ENCODE measurements at regions not wholly inside any gene's neighbourhood (a gene's known extent, or its start where the extent isn't known, plus 50 kb on each side); places are given as distances from the start of the nearest gene placed in this dataset.

DNA sequence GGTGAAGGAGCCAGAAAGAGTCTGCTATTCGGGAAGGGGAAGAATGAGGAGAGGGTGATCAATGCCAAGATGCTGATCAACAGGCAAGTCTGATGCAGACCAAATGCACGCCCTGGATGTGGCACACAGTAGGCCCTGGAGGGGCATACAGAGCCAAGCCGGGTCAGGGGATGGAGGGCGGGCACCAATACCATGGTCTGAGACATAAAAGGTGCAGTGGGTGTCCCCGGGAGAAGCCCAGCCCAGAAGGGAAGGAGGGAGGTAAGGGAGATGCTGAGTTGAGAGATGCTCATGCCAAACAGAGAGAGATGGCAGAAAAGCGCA, 66.6 kb upstream of the ID2 start:
- peaks cover 18% of the 10 kb centered on the region for H3K36me3 Mint-ChIP-seq (ENCODE audit: unreplicated experiment)
- H3K27ac Mint-ChIP-seq (ENCODE audit: unreplicated experiment), result no peak overlapping the region
- DNase-seq, result no peak
- peaks cover 9% of the 10 kb centered on the region for H3K27me3 Mint-ChIP-seq (ENCODE audit: unreplicated experiment)
- TF ChIP-seq, protein P1, sequence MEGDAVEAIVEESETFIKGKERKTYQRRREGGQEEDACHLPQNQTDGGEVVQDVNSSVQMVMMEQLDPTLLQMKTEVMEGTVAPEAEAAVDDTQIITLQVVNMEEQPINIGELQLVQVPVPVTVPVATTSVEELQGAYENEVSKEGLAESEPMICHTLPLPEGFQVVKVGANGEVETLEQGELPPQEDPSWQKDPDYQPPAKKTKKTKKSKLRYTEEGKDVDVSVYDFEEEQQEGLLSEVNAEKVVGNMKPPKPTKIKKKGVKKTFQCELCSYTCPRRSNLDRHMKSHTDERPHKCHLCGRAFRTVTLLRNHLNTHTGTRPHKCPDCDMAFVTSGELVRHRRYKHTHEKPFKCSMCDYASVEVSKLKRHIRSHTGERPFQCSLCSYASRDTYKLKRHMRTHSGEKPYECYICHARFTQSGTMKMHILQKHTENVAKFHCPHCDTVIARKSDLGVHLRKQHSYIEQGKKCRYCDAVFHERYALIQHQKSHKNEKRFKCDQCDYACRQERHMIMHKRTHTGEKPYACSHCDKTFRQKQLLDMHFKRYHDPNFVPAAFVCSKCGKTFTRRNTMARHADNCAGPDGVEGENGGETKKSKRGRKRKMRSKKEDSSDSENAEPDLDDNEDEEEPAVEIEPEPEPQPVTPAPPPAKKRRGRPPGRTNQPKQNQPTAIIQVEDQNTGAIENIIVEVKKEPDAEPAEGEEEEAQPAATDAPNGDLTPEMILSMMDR (IDR thresholded peaks at IDR 0.05; ENCODE audit: partially characterized antibody, unreplicated experiment), result no peak
- H3K4me3 Mint-ChIP-seq (ENCODE audit: unreplicated experiment), result no peak overlapping the region
- no peaks in the 10 kb centered on the region for H3K4me1 Mint-ChIP-seq (ENCODE audit: low read depth, unreplicated experiment)
- no peaks in the 10 kb centered on the region for H3K9me3 Mint-ChIP-seq (ENCODE audit: unreplicated experiment)

DNA sequence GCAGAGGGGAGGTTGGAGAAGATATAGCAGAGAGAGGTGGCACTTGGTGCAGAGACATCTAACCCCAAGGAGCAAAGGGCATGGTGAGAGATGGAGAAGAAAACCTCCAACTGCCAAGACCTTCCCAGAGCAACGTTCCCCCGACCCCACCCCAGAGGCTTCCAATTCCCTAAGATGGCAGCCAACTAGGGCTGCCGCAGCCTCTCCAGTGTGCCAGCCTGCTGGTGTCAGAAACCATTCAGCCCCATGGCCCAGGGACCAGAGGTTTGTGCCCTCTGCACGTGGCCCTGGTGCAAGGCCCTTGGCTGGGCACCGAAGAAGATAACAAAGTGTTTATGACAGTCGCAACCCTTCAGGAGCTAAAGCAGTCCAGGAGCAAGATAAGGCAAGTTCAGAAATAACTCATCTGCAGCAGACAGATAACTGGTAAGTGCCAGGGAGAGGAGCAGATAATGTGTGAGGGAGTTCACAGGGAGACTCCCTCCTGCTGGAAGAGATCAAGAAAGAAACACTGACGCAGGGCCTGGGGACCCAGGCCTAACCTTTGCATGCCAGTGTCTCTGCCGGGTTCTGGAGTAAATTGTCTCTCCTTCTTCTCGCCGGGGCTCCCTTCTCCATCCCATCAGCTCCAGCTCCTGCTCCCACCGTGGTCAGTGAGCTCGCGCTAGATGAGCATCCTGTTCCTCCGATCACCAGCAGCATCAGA, 66.1 kb upstream of the ID2 start:
- DNase-seq, result no peak
- TF ChIP-seq, protein P1 (IDR thresholded peaks at IDR 0.05; ENCODE audit: partially characterized antibody, unreplicated experiment), result no peak
- Mint-ChIP-seq H3K27me3 (ENCODE audit: unreplicated experiment) (peaks cover 8% of the 10 kb centered on the region), H3K4me1 (ENCODE audit: low read depth, unreplicated experiment) (no peaks in the 10 kb centered on the region), H3K36me3 (ENCODE audit: unreplicated experiment) (peaks cover 17% of the 10 kb centered on the region), H3K27ac (ENCODE audit: unreplicated experiment) (no peak overlapping the region), H3K9me3 (ENCODE audit: unreplicated experiment) (no peaks in the 10 kb centered on the region), H3K4me3 (ENCODE audit: unreplicated experiment) (no peak overlapping the region)

DNA sequence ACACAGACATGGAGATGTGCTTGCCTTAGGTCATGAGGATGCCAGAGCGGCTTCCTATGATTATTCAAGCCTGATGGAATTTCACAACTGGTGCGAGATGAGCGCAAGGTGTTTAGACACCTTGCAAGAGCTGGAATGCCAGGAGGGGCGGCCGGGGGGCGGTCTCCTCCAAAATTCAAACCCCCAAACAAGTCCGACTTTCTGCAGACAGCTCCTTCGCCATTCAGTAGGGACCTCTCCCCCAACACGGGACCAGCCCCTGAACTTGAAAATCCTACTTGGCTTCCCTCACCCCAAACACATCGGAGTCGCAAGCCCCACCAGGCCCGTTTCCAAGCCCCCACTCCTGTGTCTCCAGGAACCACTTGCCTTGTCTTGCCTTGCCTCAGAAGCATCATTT, 64.8 kb upstream of the ID2 start:
- Mint-ChIP-seq H3K9me3 (ENCODE audit: unreplicated experiment) (peaks cover 2% of the 10 kb centered on the region), H3K4me3 (ENCODE audit: unreplicated experiment) (no peak overlapping the region), H3K27ac (ENCODE audit: unreplicated experiment) (no peak overlapping the region), H3K27me3 (ENCODE audit: unreplicated experiment) (peaks cover 7% of the 10 kb centered on the region), H3K4me1 (ENCODE audit: low read depth, unreplicated experiment) (no peaks in the 10 kb centered on the region), H3K36me3 (ENCODE audit: unreplicated experiment) (peaks cover 12% of the 10 kb centered on the region)
- DNase-seq, result no peak
- TF ChIP-seq, protein P1 (IDR thresholded peaks at IDR 0.05; ENCODE audit: partially characterized antibody, unreplicated experiment), result no peak

DNA sequence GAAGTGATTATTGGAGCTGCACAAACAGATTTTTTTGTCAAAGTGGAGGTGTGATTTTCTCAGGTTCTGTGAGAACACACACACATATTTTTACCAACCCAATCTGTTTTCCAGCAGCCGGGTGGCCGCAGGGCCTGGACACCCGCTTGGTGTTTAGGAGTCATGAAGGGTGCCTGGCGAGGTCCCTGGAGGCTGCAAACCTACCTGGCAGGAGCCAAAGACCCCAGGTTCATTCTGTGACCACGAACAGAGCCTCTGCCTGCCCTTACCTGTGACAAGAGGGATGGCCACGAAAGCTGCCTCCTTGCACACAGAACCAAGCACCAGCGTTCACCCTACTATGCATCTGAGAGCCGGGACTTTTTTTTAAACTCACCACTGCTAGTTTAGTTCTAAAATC, 64.3 kb upstream of the ID2 start:
- no peak overlapping the region for H3K27ac Mint-ChIP-seq (ENCODE audit: unreplicated experiment)

DNA sequence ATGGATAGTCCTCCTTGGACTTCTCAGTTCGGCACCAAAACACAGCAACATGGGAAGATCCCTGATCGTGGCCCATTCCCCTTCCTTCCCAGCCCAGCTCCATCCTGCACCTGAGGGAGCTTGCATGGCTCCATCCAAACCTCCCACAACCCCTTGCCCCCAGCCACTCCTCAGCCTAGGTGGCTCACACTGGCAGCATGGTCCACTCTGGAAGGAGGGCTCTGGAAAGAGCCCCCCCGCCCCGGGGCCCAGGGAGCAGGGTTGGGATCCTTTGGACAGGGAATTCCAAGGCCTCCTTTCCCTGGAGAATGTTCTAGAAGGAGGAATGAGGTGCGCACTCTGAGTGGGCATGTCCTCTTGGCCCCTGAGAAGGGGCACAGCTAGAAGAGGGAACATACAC, 62.8 kb upstream of the ID2 start:
- H3K9me3 Mint-ChIP-seq (ENCODE audit: unreplicated experiment), result peaks cover 4% of the 10 kb centered on the region
- H3K27me3 Mint-ChIP-seq (ENCODE audit: unreplicated experiment), result peaks cover 15% of the 10 kb centered on the region
- DNase-seq, result no peak
- no peaks in the 10 kb centered on the region for H3K4me1 Mint-ChIP-seq (ENCODE audit: low read depth, unreplicated experiment)
- no peak overlapping the region for H3K4me3 Mint-ChIP-seq (ENCODE audit: unreplicated experiment)
- TF ChIP-seq, protein P1 (IDR thresholded peaks at IDR 0.05; ENCODE audit: partially characterized antibody, unreplicated experiment), result no peak
- peaks cover 12% of the 10 kb centered on the region for H3K36me3 Mint-ChIP-seq (ENCODE audit: unreplicated experiment)
- H3K27ac Mint-ChIP-seq (ENCODE audit: unreplicated experiment), result no peak overlapping the region

More for the DNA sequence above, 64.3 kb upstream of the ID2 start:
- peaks cover 9% of the 10 kb centered on the region for H3K27me3 Mint-ChIP-seq (ENCODE audit: unreplicated experiment)
- TF ChIP-seq, protein P1 (IDR thresholded peaks at IDR 0.05; ENCODE audit: partially characterized antibody, unreplicated experiment), result no peak
- peaks cover 12% of the 10 kb centered on the region for H3K36me3 Mint-ChIP-seq (ENCODE audit: unreplicated experiment)
- no peaks in the 10 kb centered on the region for H3K4me1 Mint-ChIP-seq (ENCODE audit: low read depth, unreplicated experiment)
- H3K4me3 Mint-ChIP-seq (ENCODE audit: unreplicated experiment), result no peak overlapping the region
- peaks cover 2% of the 10 kb centered on the region for H3K9me3 Mint-ChIP-seq (ENCODE audit: unreplicated experiment)
- DNase-seq, result no peak
